ENCODE measurements at regions not wholly inside any gene's neighbourhood (a gene's known extent, or its start where the extent isn't known, plus 50 kb on each side); places are given as distances from the start of the nearest gene placed in this dataset.

DNA sequence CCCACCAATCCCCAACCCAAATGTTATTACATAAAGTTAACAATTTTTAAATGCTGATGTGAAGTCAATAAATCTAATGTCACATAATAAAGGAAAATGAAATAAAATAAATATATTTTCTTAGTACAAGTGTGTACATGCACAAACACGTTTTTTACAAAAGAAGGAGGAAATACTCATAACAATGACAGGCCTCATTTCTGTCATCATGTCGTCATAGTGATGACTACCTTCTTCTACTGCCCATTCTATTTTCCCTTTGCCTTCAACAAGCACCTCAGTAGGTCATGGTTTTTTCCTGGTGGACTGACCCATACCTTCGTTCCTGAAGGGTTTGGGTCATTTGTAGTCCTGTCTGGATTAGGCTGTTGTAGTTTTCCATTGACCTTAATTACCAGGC, 185.3 kb upstream of the IPO5 start:
- Histone ChIP-seq H3K79me2 (replicated peaks; ENCODE audit: insufficient read depth) (no peaks in the 10 kb centered on the region), H4K20me1 (replicated peaks; ENCODE audit: insufficient read depth) (no peaks in the 10 kb centered on the region), H3F3A (replicated peaks; ENCODE audit: low read depth) (no peaks in the 10 kb centered on the region), H2AFZ (no peak overlapping the region), H3K4me1 (ENCODE audit: insufficient read depth) (no peaks in the 10 kb centered on the region), H3K9me2 (ENCODE audit: insufficient read depth) (peaks cover 8% of the 10 kb centered on the region; the same call in 1 of the 2 replicates), H3K27ac (ENCODE audit: low read depth) (no peak overlapping the region), H3K4me3 (no peak overlapping the region), H3K27me3 (ENCODE audit: insufficient read depth) (no peaks in the 10 kb centered on the region), H3K36me3 (ENCODE audit: insufficient read depth) (no peaks in the 10 kb centered on the region), H3K4me2 (no peak overlapping the region)
- no peaks in the 10 kb centered on the region for H3K4me1 Mint-ChIP-seq
- TF ChIP-seq, protein P1, sequence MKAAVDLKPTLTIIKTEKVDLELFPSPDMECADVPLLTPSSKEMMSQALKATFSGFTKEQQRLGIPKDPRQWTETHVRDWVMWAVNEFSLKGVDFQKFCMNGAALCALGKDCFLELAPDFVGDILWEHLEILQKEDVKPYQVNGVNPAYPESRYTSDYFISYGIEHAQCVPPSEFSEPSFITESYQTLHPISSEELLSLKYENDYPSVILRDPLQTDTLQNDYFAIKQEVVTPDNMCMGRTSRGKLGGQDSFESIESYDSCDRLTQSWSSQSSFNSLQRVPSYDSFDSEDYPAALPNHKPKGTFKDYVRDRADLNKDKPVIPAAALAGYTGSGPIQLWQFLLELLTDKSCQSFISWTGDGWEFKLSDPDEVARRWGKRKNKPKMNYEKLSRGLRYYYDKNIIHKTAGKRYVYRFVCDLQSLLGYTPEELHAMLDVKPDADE (IDR thresholded peaks at IDR 0.05), result no peak
- TF ChIP-seq JUNB (IDR thresholded peaks at IDR 0.05; ENCODE audit: unreplicated experiment) (no peak), NANOG (IDR thresholded peaks at IDR 0.05; ENCODE audit: borderline replicate concordance) (no peak), EZH2 (IDR thresholded peaks at IDR 0.05; ENCODE audit: low read depth, unreplicated experiment) (no peak), STAT1 (IDR thresholded peaks at IDR 0.05; ENCODE audit: unreplicated experiment) (no peak), POLR2AphosphoS5 (IDR thresholded peaks at IDR 0.05; ENCODE audit: low read depth) (no peak), EZH2phosphoT487 (IDR thresholded peaks at IDR 0.05; ENCODE audit: unreplicated experiment) (no peak), CREB1 (CRISPR knock-in tag; IDR thresholded peaks at IDR 0.05; ENCODE audit: low read depth) (no peak), ZNF114 (CRISPR knock-in tag; IDR thresholded peaks at IDR 0.05) (no peak), ZNF331 (CRISPR knock-in tag; IDR thresholded peaks at IDR 0.05; ENCODE audit: low read depth) (no peak)
- TF ChIP-seq, protein P2, sequence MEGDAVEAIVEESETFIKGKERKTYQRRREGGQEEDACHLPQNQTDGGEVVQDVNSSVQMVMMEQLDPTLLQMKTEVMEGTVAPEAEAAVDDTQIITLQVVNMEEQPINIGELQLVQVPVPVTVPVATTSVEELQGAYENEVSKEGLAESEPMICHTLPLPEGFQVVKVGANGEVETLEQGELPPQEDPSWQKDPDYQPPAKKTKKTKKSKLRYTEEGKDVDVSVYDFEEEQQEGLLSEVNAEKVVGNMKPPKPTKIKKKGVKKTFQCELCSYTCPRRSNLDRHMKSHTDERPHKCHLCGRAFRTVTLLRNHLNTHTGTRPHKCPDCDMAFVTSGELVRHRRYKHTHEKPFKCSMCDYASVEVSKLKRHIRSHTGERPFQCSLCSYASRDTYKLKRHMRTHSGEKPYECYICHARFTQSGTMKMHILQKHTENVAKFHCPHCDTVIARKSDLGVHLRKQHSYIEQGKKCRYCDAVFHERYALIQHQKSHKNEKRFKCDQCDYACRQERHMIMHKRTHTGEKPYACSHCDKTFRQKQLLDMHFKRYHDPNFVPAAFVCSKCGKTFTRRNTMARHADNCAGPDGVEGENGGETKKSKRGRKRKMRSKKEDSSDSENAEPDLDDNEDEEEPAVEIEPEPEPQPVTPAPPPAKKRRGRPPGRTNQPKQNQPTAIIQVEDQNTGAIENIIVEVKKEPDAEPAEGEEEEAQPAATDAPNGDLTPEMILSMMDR (conservative IDR thresholded peaks at IDR 0.05; ENCODE audit: low read depth in 2 of 2), result no peak
- TF ChIP-seq, protein P3, sequence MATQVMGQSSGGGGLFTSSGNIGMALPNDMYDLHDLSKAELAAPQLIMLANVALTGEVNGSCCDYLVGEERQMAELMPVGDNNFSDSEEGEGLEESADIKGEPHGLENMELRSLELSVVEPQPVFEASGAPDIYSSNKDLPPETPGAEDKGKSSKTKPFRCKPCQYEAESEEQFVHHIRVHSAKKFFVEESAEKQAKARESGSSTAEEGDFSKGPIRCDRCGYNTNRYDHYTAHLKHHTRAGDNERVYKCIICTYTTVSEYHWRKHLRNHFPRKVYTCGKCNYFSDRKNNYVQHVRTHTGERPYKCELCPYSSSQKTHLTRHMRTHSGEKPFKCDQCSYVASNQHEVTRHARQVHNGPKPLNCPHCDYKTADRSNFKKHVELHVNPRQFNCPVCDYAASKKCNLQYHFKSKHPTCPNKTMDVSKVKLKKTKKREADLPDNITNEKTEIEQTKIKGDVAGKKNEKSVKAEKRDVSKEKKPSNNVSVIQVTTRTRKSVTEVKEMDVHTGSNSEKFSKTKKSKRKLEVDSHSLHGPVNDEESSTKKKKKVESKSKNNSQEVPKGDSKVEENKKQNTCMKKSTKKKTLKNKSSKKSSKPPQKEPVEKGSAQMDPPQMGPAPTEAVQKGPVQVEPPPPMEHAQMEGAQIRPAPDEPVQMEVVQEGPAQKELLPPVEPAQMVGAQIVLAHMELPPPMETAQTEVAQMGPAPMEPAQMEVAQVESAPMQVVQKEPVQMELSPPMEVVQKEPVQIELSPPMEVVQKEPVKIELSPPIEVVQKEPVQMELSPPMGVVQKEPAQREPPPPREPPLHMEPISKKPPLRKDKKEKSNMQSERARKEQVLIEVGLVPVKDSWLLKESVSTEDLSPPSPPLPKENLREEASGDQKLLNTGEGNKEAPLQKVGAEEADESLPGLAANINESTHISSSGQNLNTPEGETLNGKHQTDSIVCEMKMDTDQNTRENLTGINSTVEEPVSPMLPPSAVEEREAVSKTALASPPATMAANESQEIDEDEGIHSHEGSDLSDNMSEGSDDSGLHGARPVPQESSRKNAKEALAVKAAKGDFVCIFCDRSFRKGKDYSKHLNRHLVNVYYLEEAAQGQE (IDR thresholded peaks at IDR 0.05; ENCODE audit: unreplicated experiment), result no peak
- TF ChIP-seq, protein P4, sequence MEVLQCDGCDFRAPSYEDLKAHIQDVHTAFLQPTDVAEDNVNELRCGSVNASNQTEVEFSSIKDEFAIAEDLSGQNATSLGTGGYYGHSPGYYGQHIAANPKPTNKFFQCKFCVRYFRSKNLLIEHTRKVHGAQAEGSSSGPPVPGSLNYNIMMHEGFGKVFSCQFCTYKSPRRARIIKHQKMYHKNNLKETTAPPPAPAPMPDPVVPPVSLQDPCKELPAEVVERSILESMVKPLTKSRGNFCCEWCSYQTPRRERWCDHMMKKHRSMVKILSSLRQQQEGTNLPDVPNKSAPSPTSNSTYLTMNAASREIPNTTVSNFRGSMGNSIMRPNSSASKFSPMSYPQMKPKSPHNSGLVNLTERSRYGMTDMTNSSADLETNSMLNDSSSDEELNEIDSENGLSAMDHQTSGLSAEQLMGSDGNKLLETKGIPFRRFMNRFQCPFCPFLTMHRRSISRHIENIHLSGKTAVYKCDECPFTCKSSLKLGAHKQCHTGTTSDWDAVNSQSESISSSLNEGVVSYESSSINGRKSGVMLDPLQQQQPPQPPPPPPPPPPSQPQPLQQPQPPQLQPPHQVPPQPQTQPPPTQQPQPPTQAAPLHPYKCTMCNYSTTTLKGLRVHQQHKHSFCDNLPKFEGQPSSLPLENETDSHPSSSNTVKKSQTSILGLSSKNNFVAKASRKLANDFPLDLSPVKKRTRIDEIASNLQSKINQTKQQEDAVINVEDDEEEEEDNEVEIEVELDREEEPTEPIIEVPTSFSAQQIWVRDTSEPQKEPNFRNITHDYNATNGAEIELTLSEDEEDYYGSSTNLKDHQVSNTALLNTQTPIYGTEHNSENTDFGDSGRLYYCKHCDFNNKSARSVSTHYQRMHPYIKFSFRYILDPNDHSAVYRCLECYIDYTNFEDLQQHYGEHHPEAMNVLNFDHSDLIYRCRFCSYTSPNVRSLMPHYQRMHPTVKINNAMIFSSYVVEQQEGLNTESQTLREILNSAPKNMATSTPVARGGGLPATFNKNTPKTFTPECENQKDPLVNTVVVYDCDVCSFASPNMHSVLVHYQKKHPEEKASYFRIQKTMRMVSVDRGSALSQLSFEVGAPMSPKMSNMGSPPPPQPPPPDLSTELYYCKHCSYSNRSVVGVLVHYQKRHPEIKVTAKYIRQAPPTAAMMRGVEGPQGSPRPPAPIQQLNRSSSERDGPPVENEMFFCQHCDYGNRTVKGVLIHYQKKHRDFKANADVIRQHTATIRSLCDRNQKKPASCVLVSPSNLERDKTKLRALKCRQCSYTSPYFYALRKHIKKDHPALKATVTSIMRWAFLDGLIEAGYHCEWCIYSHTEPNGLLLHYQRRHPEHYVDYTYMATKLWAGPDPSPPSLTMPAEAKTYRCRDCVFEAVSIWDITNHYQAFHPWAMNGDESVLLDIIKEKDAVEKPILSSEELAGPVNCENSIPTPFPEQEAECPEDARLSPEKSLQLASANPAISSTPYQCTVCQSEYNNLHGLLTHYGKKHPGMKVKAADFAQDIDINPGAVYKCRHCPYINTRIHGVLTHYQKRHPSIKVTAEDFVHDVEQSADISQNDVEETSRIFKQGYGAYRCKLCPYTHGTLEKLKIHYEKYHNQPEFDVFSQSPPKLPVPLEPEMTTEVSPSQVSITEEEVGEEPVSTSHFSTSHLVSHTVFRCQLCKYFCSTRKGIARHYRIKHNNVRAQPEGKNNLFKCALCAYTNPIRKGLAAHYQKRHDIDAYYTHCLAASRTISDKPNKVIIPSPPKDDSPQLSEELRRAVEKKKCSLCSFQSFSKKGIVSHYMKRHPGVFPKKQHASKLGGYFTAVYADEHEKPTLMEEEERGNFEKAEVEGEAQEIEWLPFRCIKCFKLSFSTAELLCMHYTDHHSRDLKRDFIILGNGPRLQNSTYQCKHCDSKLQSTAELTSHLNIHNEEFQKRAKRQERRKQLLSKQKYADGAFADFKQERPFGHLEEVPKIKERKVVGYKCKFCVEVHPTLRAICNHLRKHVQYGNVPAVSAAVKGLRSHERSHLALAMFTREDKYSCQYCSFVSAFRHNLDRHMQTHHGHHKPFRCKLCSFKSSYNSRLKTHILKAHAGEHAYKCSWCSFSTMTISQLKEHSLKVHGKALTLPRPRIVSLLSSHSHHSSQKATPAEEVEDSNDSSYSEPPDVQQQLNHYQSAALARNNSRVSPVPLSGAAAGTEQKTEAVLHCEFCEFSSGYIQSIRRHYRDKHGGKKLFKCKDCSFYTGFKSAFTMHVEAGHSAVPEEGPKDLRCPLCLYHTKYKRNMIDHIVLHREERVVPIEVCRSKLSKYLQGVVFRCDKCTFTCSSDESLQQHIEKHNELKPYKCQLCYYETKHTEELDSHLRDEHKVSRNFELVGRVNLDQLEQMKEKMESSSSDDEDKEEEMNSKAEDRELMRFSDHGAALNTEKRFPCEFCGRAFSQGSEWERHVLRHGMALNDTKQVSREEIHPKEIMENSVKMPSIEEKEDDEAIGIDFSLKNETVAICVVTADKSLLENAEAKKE (CRISPR knock-in tag; IDR thresholded peaks at IDR 0.05), result no peak
- H3K27ac Mint-ChIP-seq, result no peak overlapping the region
- H3K4me3 Mint-ChIP-seq, result no peak overlapping the region
- DNase-seq (ENCODE audit: low spot score) (no peak), ATAC-seq (no peak)
- no peaks in the 10 kb centered on the region for H3K27me3 Mint-ChIP-seq (ENCODE audit: insufficient read depth, low read depth, poor library complexity)
- no peaks in the 10 kb centered on the region for H3K36me3 Mint-ChIP-seq (ENCODE audit: low read depth)
- peaks cover 11% of the 10 kb centered on the region; the same call in 2 of the 3 replicates for H3K9me3 Mint-ChIP-seq
